Activated CD8-positive, alpha-beta T cell treated with anti-CD3 and anti-CD28 coated beads, Interleukin-2, amount 10 ng/mL, durations not matched to agents 7 days and 5 days (primary cell): ENCODE measurements at regions not wholly inside any gene's neighbourhood (a gene's known extent, or its start where the extent isn't known, plus 50 kb on each side); places are given as distances from the start of the nearest gene placed in this dataset.

Experiments used
- ATAC-seq: fragments of 150-1000 bp; cut with Tn5 transposase; one replicate; pipeline ENCODE4 v1.10.0; 2021; ENCODE audit warnings: moderate library complexity
- CTCF ChIA-PET: fragments of 350-600 bp; sonication (Branson Sonifier 250); formaldehyde crosslinking; loops from one replicate; lab custom pipeline; 2021; ENCODE audit warnings: antibody characterized with exemption; lab: Charles Lee
- POLR2A ChIA-PET: fragments of 350-600 bp; sonication (Branson Sonifier 250); formaldehyde crosslinking; loops from one replicate; lab custom pipeline; 2021; ENCODE audit warnings: antibody characterized with exemption; lab: Charles Lee
- DNase-seq: peaks from one replicate; pipeline ENCODE4 v3.0.0-alpha.2; 2020
- H3K27ac Mint-ChIP-seq: one replicate; pipeline ENCODE4 v1.8.0; 2021; ENCODE audit warnings: mild to moderate bottlenecking, mixed read lengths
- H3K27me3 Mint-ChIP-seq: one replicate; pipeline ENCODE4 v1.8.0; 2021; ENCODE audit warnings: low read depth, mixed read lengths
- H3K36me3 Mint-ChIP-seq: one replicate; pipeline ENCODE4 v1.8.0; 2021; ENCODE audit warnings: low read depth, mixed read lengths
- H3K4me1 Mint-ChIP-seq: one replicate; pipeline ENCODE4 v1.8.0; 2021; ENCODE audit warnings: low read depth, mixed read lengths
- H3K4me3 Mint-ChIP-seq: one replicate; pipeline ENCODE4 v1.8.0; 2021; ENCODE audit warnings: mild to moderate bottlenecking, mixed read lengths
- H3K9me3 Mint-ChIP-seq: one replicate; pipeline ENCODE4 v1.8.0; 2022; ENCODE audit warnings: mixed read lengths; ENCODE audit not compliant: insufficient read depth

DNA sequence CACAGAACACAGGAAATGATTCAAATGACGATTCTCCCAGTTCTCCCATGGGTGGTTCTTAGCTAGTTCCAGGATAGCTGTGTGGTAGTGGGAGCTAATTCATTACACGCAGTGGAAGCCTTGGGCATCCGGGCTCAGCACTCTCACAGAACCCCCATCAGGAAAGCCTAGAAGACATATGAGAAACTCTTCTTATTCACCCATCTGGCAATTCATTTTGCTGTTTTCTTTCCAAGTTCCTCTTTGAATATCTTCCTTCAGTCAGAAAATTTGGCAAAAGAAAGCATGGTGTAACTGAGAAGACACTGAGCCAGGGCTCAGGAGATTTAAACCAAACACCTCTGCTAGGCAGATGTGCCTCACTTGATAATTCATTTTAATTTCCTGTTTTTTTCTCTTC, 85.2 kb upstream of the FN1 start:
- CTCF ChIA-PET, result no interaction called here
- DNase-seq, result no peak
- Mint-ChIP-seq H3K27me3 (peaks cover 2% of the 10 kb centered on the region), H3K9me3 (no peaks in the 10 kb centered on the region), H3K36me3 (no peaks in the 10 kb centered on the region), H3K4me1 (no peaks in the 10 kb centered on the region), H3K27ac (no peak overlapping the region), H3K4me3 (no peak overlapping the region)
- POLR2A ChIA-PET, result no interaction called here
- ATAC-seq, result no peak

- CTCF ChIA-PET, result no interaction called here
- ATAC-seq, result no peak
- Mint-ChIP-seq H3K27ac (no peak overlapping the region), H3K27me3 (no peaks in the 10 kb centered on the region), H3K9me3 (no peaks in the 10 kb centered on the region), H3K4me3 (no peak overlapping the region), H3K4me1 (no peaks in the 10 kb centered on the region), H3K36me3 (no peaks in the 10 kb centered on the region)
- no peak for DNase-seq
- POLR2A ChIA-PET, result no interaction called here
Measured at GRCh38 chr2:215517391-215517790, 81.5 kb upstream of the FN1 start.

DNA sequence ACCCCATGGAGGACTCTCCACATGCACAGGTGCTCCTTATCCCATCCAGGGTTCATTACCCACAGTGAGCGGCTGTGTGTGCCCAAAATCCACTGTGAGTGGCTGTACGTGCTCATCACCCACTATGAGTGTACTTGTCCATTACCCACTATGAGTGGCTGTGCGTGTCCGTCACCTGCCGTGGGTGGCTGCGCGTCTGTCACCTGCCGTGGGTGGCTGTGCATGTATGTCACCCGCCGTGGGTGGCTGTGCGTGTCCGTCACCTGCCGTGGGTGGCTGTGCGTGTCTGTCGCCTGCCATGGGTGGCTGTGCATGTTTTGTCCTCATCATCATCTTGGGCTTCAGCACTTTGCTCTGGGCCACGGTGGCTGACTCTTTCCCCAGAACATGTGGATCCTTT, 78.6 kb upstream of the FN1 start:
- H3K27ac Mint-ChIP-seq, result no peak overlapping the region
- no peaks in the 10 kb centered on the region for H3K9me3 Mint-ChIP-seq
- H3K4me1 Mint-ChIP-seq, result no peaks in the 10 kb centered on the region
- DNase-seq, result no peak
- ChIA-PET POLR2A (no interaction called here), CTCF (no interaction called here)
- H3K36me3 Mint-ChIP-seq, result no peaks in the 10 kb centered on the region
- peaks cover 3% of the 10 kb centered on the region for H3K27me3 Mint-ChIP-seq
- no peak overlapping the region for H3K4me3 Mint-ChIP-seq
- no peak for ATAC-seq

DNA sequence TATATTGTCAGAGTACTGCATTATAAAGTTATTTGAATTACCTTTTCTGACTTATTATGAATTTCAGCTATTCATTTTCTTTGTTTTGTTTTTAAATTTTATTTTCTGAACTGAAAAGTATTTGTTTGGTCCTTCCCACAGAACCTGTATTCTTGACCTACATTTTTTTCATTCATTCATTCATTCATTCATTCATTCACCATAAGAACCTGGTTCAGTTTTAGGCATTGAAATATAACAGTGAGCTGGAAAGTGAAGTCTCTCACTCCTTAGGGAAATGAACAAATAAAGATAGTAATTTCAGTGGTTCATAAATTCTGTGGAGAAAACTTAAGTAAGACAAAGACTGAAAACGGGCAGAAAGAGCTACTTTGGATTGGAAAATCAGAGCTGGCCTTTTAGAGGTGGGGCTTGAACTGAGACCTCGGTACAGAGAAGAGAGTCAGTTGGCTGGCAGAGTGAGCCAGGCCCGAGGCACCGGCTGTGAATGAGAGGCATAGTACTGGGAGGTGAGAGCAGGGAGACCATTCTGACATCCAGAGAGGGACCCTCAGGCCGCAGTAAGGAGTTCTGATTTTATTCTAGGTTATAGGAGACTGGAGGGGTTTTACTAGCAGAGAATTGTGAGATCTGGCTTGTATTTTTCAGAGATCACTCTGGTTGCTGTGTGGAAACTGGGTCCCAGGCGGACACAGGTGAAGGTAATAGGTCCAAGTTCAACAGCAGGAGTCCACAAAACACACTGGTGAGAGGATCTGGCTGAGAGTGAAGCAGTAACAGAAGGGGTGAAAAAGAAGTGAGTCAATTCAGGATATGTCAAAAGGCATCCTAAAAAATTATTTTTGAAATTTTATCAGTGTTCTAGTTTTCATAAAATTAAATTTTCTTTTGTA, 75.8 kb upstream of the FN1 start:
- Mint-ChIP-seq H3K27me3 (peaks cover 10% of the 10 kb centered on the region), H3K27ac (no peak overlapping the region), H3K4me3 (no peak overlapping the region), H3K4me1 (no peaks in the 10 kb centered on the region), H3K36me3 (no peaks in the 10 kb centered on the region), H3K9me3 (no peaks in the 10 kb centered on the region)
- ChIA-PET CTCF (no interaction called here), POLR2A (no interaction called here)
- no peak for DNase-seq
- ATAC-seq, result no peak

- ChIA-PET CTCF (no interaction called here), POLR2A (no interaction called here)
- ATAC-seq (no peak), DNase-seq (no peak)
- H3K27me3 Mint-ChIP-seq, result peaks cover 14% of the 10 kb centered on the region
- no peaks in the 10 kb centered on the region for H3K4me1 Mint-ChIP-seq
- H3K36me3 Mint-ChIP-seq, result no peaks in the 10 kb centered on the region
- no peak overlapping the region for H3K4me3 Mint-ChIP-seq
- no peak overlapping the region for H3K27ac Mint-ChIP-seq
- no peaks in the 10 kb centered on the region for H3K9me3 Mint-ChIP-seq
Measured at GRCh38 chr2:215507836-215508235, 72.0 kb upstream of the FN1 start.

DNA sequence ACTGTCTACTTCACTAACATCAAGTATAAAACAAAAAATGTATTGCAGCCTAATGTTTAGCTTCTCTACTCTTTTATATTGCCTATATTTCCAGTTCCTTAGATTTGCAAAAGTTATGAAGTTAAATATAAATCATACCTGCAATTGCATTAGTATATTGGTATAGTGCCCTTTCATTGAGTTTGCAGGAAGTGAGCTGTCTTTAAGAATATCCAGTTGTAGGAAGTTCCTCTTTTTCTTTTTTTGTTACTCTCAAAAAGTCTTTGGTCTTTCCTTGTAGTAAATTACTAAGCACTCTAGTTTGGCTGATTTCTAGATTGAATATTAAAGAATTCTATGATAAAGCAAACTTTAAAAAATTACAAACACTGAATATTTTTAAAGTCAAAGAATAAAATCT, 71.3 kb upstream of the FN1 start:
- CTCF ChIA-PET, result no interaction called here

DNA sequence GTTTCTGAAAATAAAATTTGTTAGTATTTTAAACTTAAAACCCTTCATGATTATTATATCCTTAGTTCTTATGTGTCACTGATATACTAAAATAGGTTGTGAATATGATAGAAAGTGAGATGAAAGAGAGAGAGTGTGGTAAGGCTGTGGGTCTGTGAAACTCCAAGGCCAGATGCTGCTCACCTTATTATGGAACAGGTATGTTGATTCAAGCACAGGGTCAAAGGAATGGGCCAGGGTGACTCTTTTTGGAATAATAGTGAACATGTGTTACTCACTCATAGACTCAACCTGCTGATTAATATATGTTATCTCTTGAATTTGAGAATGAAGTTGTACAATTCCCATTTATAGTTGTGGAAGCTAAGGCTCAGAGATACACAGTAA, 70.7 kb upstream of the FN1 start:
- POLR2A ChIA-PET, result no interaction called here
- DNase-seq, result no peak
- Mint-ChIP-seq H3K27me3 (peaks cover 16% of the 10 kb centered on the region), H3K4me3 (no peak overlapping the region), H3K9me3 (no peaks in the 10 kb centered on the region), H3K4me1 (no peaks in the 10 kb centered on the region), H3K36me3 (no peaks in the 10 kb centered on the region), H3K27ac (no peak overlapping the region)
- ATAC-seq, result no peak
- CTCF ChIA-PET, result no interaction called here

More for the DNA sequence above, 71.3 kb upstream of the FN1 start:
- H3K36me3 Mint-ChIP-seq, result no peaks in the 10 kb centered on the region
- H3K27ac Mint-ChIP-seq, result no peak overlapping the region
- H3K27me3 Mint-ChIP-seq, result peaks cover 16% of the 10 kb centered on the region
- POLR2A ChIA-PET, result no interaction called here
- ATAC-seq (no peak), DNase-seq (no peak)
- no peaks in the 10 kb centered on the region for H3K9me3 Mint-ChIP-seq
- no peak overlapping the region for H3K4me3 Mint-ChIP-seq
- no peaks in the 10 kb centered on the region for H3K4me1 Mint-ChIP-seq

GRCh38 chr2:215505044-215505786, 69.3 kb upstream of the FN1 start:
- POLR2A ChIA-PET, result no interaction called here
- no peaks in the 10 kb centered on the region for H3K4me1 Mint-ChIP-seq
- CTCF ChIA-PET, result no interaction called here
- no peak for ATAC-seq
- H3K27me3 Mint-ChIP-seq, result peaks cover 16% of the 10 kb centered on the region
- no peak overlapping the region for H3K27ac Mint-ChIP-seq
- H3K36me3 Mint-ChIP-seq, result no peaks in the 10 kb centered on the region
- H3K9me3 Mint-ChIP-seq, result no peaks in the 10 kb centered on the region
- DNase-seq, result no peak
- no peak overlapping the region for H3K4me3 Mint-ChIP-seq

- Mint-ChIP-seq H3K27me3 (peaks cover 14% of the 10 kb centered on the region), H3K4me1 (no peaks in the 10 kb centered on the region), H3K36me3 (no peaks in the 10 kb centered on the region), H3K27ac (no peak overlapping the region), H3K4me3 (no peak overlapping the region), H3K9me3 (no peaks in the 10 kb centered on the region)
- no peak for DNase-seq
- ChIA-PET POLR2A (no interaction called here), CTCF (no interaction called here)
- ATAC-seq, result no peak
Measured at GRCh38 chr2:215504547-215504946, 68.7 kb upstream of the FN1 start.

DNA sequence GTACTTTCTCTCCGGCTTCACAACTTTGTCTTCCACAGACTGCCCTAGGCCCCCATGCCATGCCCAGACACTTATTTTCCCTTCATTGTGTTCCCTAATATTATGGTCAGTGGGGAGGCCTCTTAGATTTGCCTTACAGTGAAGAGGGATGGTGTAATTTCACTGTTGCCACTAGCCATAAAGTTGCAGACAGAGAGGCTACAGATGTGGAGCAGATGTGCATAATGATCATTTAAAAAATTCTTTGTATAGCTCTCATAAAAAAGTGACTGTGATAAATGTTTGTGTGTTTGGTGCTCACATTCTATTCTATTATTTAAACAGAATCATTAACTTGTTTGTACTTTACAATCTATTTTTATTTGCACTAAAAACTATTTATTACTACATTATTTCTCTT, 67.5 kb upstream of the FN1 start:
- no peak for DNase-seq
- Mint-ChIP-seq H3K4me1 (no peaks in the 10 kb centered on the region), H3K27ac (no peak overlapping the region), H3K36me3 (no peaks in the 10 kb centered on the region), H3K4me3 (no peak overlapping the region), H3K27me3 (peaks cover 16% of the 10 kb centered on the region), H3K9me3 (no peaks in the 10 kb centered on the region)
- ChIA-PET CTCF (no interaction called here), POLR2A (no interaction called here)
- no peak for ATAC-seq

DNA sequence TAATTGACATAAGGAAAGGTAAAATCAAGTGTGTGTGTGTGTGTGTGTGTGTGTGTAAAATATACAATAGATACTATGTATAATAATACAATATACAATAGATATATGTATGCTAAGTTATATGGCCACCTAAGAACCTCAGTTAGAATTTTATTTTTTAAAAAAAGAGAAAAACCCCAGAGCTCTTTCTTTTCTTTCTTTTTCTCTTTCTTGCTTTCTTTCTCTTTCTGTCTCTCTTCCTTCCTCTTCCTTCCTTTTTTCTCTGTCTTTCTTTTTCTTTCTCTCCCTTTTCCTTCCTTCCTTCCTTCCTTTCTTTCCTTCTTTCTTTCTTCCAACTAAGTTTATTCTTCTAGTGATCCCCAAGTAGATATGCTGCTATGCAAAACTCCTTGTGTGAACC, 64.6 kb upstream of the FN1 start:
- ChIA-PET POLR2A (no interaction called here), CTCF (no interaction called here)
- H3K36me3 Mint-ChIP-seq, result no peaks in the 10 kb centered on the region
- H3K4me1 Mint-ChIP-seq, result no peaks in the 10 kb centered on the region
- peaks cover 8% of the 10 kb centered on the region for H3K27me3 Mint-ChIP-seq
- no peak overlapping the region for H3K4me3 Mint-ChIP-seq
- no peaks in the 10 kb centered on the region for H3K9me3 Mint-ChIP-seq
- ATAC-seq (no peak), DNase-seq (no peak)
- H3K27ac Mint-ChIP-seq, result no peak overlapping the region

GRCh38 chr2:215499331-215499730, 63.5 kb upstream of the FN1 start:
- H3K4me3 Mint-ChIP-seq, result no peak overlapping the region
- POLR2A ChIA-PET, result no interaction called here
- H3K27ac Mint-ChIP-seq, result no peak overlapping the region
- no peak for DNase-seq
- H3K9me3 Mint-ChIP-seq, result no peaks in the 10 kb centered on the region
- no peak for ATAC-seq
- CTCF ChIA-PET, result no interaction called here
- peaks cover 12% of the 10 kb centered on the region for H3K27me3 Mint-ChIP-seq
- no peaks in the 10 kb centered on the region for H3K36me3 Mint-ChIP-seq
- H3K4me1 Mint-ChIP-seq, result no peaks in the 10 kb centered on the region
